H1 (cell line): ENCODE measurements at regions not wholly inside any gene's neighbourhood (a gene's known extent, or its start where the extent isn't known, plus 50 kb on each side); places are given as distances from the start of the nearest gene placed in this dataset.

Experiments used
- CTCF ChIA-PET: fragments of 300-600 bp; sonication (Branson Sonifier 250); formaldehyde crosslinking; loops from one replicate; lab custom pipeline; 2021; ENCODE audit not compliant: partially characterized antibody; lab: Charles Lee
- POLR2A ChIA-PET: fragments of 300-600 bp; sonication (Branson Sonifier 250); formaldehyde crosslinking; loops from one replicate; lab custom pipeline; 2021; ENCODE audit warnings: inconsistent platforms; ENCODE audit not compliant: partially characterized antibody; lab: Charles Lee
- DNase-seq, 2 experiments: peaks; one replicate each; pipeline versions ENCODE4 v3.0.0 to v3.0.0-alpha.2; 2010 to 2022; ENCODE audit warnings: low spot score in 2 of 2, low read depth in 1 of 2, mixed read lengths in 1 of 2
- FAIRE-seq: peaks from 2 replicates; lab custom pipeline; 2011; peaks lifted over from hg19 to GRCh38; lab: Jason Lieb, UNC
- H2AFZ ChIP-seq: 2 replicates; pipeline ENCODE4 v1.8.1; 2012; ENCODE audit warnings: low read length, inconsistent platforms
- H2AK5ac ChIP-seq: 2 replicates; pipeline ENCODE4 v1.6.1; 2013; ENCODE audit warnings: low read depth, low read length
- H2BK120ac ChIP-seq: replicated peaks from 2 replicates; pipeline ENCODE3; 2013; ENCODE audit warnings: low read depth, low read length, inconsistent platforms
- H2BK12ac ChIP-seq: 2 replicates; pipeline ENCODE4 v1.6.1; 2013; ENCODE audit warnings: low read depth, low read length
- H2BK15ac ChIP-seq: 2 replicates; pipeline ENCODE4 v1.6.1; 2013; ENCODE audit warnings: low read length
- H2BK20ac ChIP-seq: 2 replicates; pipeline ENCODE4 v1.6.1; 2013; ENCODE audit warnings: low read length
- H2BK5ac ChIP-seq: 2 replicates; pipeline ENCODE4 v1.6.1; 2013; ENCODE audit warnings: low read depth, low read length
- H3K14ac ChIP-seq: 2 replicates; pipeline ENCODE4 v1.6.1; 2013; ENCODE audit warnings: inconsistent platforms; ENCODE audit not compliant: insufficient read length
- H3K18ac ChIP-seq: 2 replicates; pipeline ENCODE4 v1.6.1; 2013; ENCODE audit warnings: low read length; ENCODE audit errors: extremely low read depth
- H3K23ac ChIP-seq: 2 replicates; pipeline ENCODE4 v1.6.1; 2013; ENCODE audit warnings: inconsistent platforms; ENCODE audit not compliant: insufficient read length
- H3K23me2 ChIP-seq: 2 replicates; pipeline ENCODE4 v1.6.1; 2013; ENCODE audit warnings: low read depth, low read length
- H3K27ac ChIP-seq: 2 replicates; pipeline ENCODE4 v1.6.1; 2011; ENCODE audit warnings: low read depth, low read length, inconsistent platforms
- H3K27me3 ChIP-seq, 4 experiments: replicated peaks in 1 of 4; 1 replicate in 1 of 4; 2 replicates in 3 of 4; pipeline versions ENCODE4 v1.6.1 to v1.8.1; 2011 to 2013; ENCODE audit warnings: low read length in 3 of 4, mild to moderate bottlenecking in 3 of 4, inconsistent platforms in 2 of 4, mixed read lengths in 2 of 4, moderate library complexity in 1 of 4; ENCODE audit not compliant: control insufficient read depth in 3 of 4, insufficient read depth in 3 of 4; ENCODE audit errors: extremely low read depth in 1 of 4
- H3K36me3 ChIP-seq, 4 experiments: 2 replicates each; pipeline versions ENCODE4 v1.6.1 to v1.8.1; 2011 to 2013; ENCODE audit warnings: mild to moderate bottlenecking in 4 of 4, low read length in 3 of 4, moderate library complexity in 2 of 4, control low read depth in 1 of 4, inconsistent platforms in 1 of 4; ENCODE audit not compliant: insufficient read depth in 4 of 4, control insufficient read depth in 2 of 4
- H3K4ac ChIP-seq: replicated peaks from 2 replicates; pipeline ENCODE3; 2013; ENCODE audit warnings: low read length, low read depth, mixed read lengths, inconsistent platforms; ENCODE audit not compliant: insufficient read length
- H3K4me1 ChIP-seq, 4 experiments: replicated peaks in 1 of 4; 1 replicate in 1 of 4; 2 replicates in 3 of 4; pipeline versions ENCODE4 v1.6.1 to v1.8.1; 2011 to 2013; ENCODE audit warnings: low read length in 3 of 4, inconsistent platforms in 2 of 4, mixed read lengths in 1 of 4; ENCODE audit not compliant: insufficient read depth in 4 of 4, control insufficient read depth in 3 of 4
- H3K4me2 ChIP-seq, 2 experiments: 2 replicates each; pipeline versions ENCODE4 v1.6.1 to v1.8.1; 2011 to 2013; ENCODE audit warnings: low read depth in 2 of 2, low read length in 2 of 2, control low read depth in 1 of 2, inconsistent platforms in 1 of 2, mild to moderate bottlenecking in 1 of 2; ENCODE audit not compliant: insufficient read depth in 1 of 2
- H3K4me3 ChIP-seq, 4 experiments: fragments of 200-600, 300-600 bp in 1 of 4; sonication (generic), shearing (Covaris generic), sonication (Bioruptor Twin) in 1 of 4; 2 replicates each; pipeline versions ENCODE4 v1.5.1 to v1.8.1; 2011 to 2016; ENCODE audit warnings: low read length in 4 of 4, low read depth in 3 of 4, control low read depth in 2 of 4, inconsistent platforms in 2 of 4, mild to moderate bottlenecking in 2 of 4, mixed read lengths in 1 of 4, moderate library complexity in 1 of 4; ENCODE audit not compliant: insufficient read depth in 2 of 4; ENCODE audit errors: extremely low read depth in 1 of 4
- H3K56ac ChIP-seq: replicated peaks from 2 replicates; pipeline ENCODE3; 2013; ENCODE audit warnings: low read depth, mild to moderate bottlenecking, mixed read lengths, low read length, inconsistent platforms; ENCODE audit not compliant: insufficient read length
- H3K79me1 ChIP-seq: 2 replicates; pipeline ENCODE4 v1.6.1; 2013; ENCODE audit warnings: low read depth, low read length, control low read depth
- H3K79me2 ChIP-seq, 2 experiments: 2 replicates each; pipeline versions ENCODE4 v1.6.1 to v1.8.1; 2012 to 2013; ENCODE audit warnings: low read length in 2 of 2, mild to moderate bottlenecking in 2 of 2, inconsistent platforms in 1 of 2; ENCODE audit not compliant: insufficient read depth in 2 of 2, control insufficient read depth in 1 of 2
- H3K9ac ChIP-seq, 4 experiments: replicated peaks in 1 of 4; 1 replicate in 1 of 4; 2 replicates in 3 of 4; pipeline versions ENCODE4 v1.6.1 to v1.8.1; 2011 to 2013; ENCODE audit warnings: low read depth in 3 of 4, low read length in 3 of 4, control low read depth in 2 of 4, mild to moderate bottlenecking in 2 of 4, moderate library complexity in 2 of 4, inconsistent platforms in 1 of 4; ENCODE audit errors: extremely low read depth in 1 of 4
- H3K9me3 ChIP-seq, 2 experiments: 2 replicates each; pipeline versions ENCODE4 v1.6.1 to v1.8.1; 2012 to 2013; ENCODE audit warnings: mild to moderate bottlenecking in 2 of 2, moderate library complexity in 2 of 2, control low read depth in 1 of 2, inconsistent platforms in 1 of 2, low read depth in 1 of 2, low read length in 1 of 2, mixed read lengths in 1 of 2; ENCODE audit not compliant: insufficient read depth in 2 of 2
- H4K20me1 ChIP-seq, 2 experiments: replicated peaks in 1 of 2; 2 replicates each; pipeline versions ENCODE3 to v1.8.1; 2011 to 2013; ENCODE audit warnings: inconsistent platforms in 2 of 2, low read length in 2 of 2, mild to moderate bottlenecking in 1 of 2; ENCODE audit not compliant: insufficient read depth in 2 of 2, control insufficient read depth in 1 of 2
- H4K5ac ChIP-seq: 2 replicates; pipeline ENCODE4 v1.6.1; 2013; ENCODE audit warnings: low read length, low read depth, mixed read lengths, inconsistent platforms; ENCODE audit not compliant: insufficient read length
- H4K8ac ChIP-seq: 2 replicates; pipeline ENCODE4 v1.8.0; 2013; ENCODE audit warnings: mild to moderate bottlenecking, moderate library complexity, low read length, inconsistent platforms; ENCODE audit not compliant: insufficient read depth; ENCODE audit errors: extremely low read depth
- H4K91ac ChIP-seq: replicated peaks from 2 replicates; pipeline ENCODE3; 2013; ENCODE audit warnings: low read length, mixed read lengths, inconsistent platforms; ENCODE audit not compliant: insufficient read length
- CEBPB ChIP-seq: IDR thresholded peaks from 2 replicates; pipeline ENCODE4 v1.6.1; 2012; ENCODE audit warnings: low read depth, low read length
- CHD1 ChIP-seq: IDR thresholded peaks from 2 replicates; pipeline ENCODE4 v1.6.1; 2012; ENCODE audit warnings: low read depth, low read length, improper control_type of control experiment
- RAD21 ChIP-seq, 2 experiments: IDR thresholded peaks in 1 of 2; conservative IDR thresholded peaks in 1 of 2; 2 replicates each; pipeline ENCODE4 v1.6.1; 2011; ENCODE audit warnings: low read depth in 2 of 2, low read length in 2 of 2, improper control_type of control experiment in 1 of 2, inconsistent platforms in 1 of 2, mild to moderate bottlenecking in 1 of 2, moderate library complexity in 1 of 2
- RNF2 ChIP-seq: fragments of 200-900, 300-1000 bp; sonication (generic); IDR thresholded peaks from 2 replicates; pipeline ENCODE4 v1.7.1; 2016; ENCODE audit warnings: borderline replicate concordance, low read depth, mild to moderate bottlenecking, antibody characterized with exemption, low read length; ENCODE audit not compliant: poor library complexity, severe bottlenecking; ENCODE audit errors: missing control alignments
- SIX5 ChIP-seq: IDR thresholded peaks from 2 replicates; pipeline ENCODE4 v1.6.1; 2011; ENCODE audit warnings: mild to moderate bottlenecking, low read depth, low read length
- ZNF274 ChIP-seq: IDR thresholded peaks from 2 replicates; pipeline ENCODE4 v1.7.0; 2012; ENCODE audit warnings: low read length, borderline replicate concordance; ENCODE audit errors: extremely low read depth
- WGBS, 2 experiments: shearing (Covaris generic) in 1 of 2; methylation state at CpG; one replicate each; pipeline versions ENCODE4 v1.1.6 to v1.1.7; 2013 to 2015; ENCODE audit warnings: low lambda C conversion rate in 2 of 2, mixed read lengths in 2 of 2, inconsistent platforms in 1 of 2, low coverage in 1 of 2, missing lambda C conversion rate in 1 of 2; ENCODE audit not compliant: insufficient replicate concordance in 2 of 2, insufficient coverage in 1 of 2, insufficient read length in 1 of 2; ENCODE audit errors: extremely low coverage in 1 of 2, missing lambda C conversion rate in 1 of 2; 5-methylcytosine and 5-hydroxymethylcytosine counted together

DNA sequence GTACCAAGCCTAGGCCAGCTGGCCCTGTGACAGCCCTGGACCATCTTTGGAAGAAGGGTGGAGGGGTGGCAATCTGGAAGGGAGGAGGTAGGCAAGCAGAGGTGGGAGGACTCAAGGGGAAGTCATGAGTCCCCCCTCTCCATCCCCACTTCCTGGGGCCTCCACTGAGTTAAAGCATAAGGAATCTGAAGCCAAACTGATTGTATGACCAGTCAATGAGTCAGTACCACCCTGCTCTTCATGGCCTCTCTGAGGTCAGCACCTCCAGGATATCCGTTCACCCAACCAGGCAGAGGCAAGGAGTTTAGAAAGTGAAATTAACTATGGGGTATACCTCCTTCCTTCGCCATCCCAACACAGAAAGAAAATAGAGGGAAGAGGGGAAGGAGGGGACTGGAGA is 272.7 kb downstream of the SOX9 start:
- no peak overlapping the region for H3K4me2 ChIP-seq
- DNase-seq (no peak), FAIRE-seq (no peak)
- peaks cover 0 to 9% (median 4%) of the 10 kb centered on the region in 4 experiments; a peak in 4 of 7 replicates for H3K4me1 ChIP-seq
- no peaks in the 10 kb centered on the region for H3K79me1 ChIP-seq
- no peak overlapping the region for H2AK5ac ChIP-seq
- POLR2A ChIA-PET: interaction anchor here (1.6 kb wide), 1 partner anchor 11 kb away, joined by 3 read pairs; no protein-coding TSS in a partner anchor
- no peak overlapping the region for H3K56ac ChIP-seq
- 88% methylated on average over 2 of the region's 2 CpGs; no CpG with 5 or more reads in 1 of the 2 experiments for WGBS, 2 experiments
- no peak overlapping the region for H3K18ac ChIP-seq
- H4K20me1 ChIP-seq: no peaks in the 10 kb centered on the region
- H3K23ac ChIP-seq: no peak overlapping the region
- no peak overlapping the region for H2BK20ac ChIP-seq
- H3K9ac ChIP-seq: no peak overlapping the region
- no peak overlapping the region for H4K5ac ChIP-seq
- no peaks in the 10 kb centered on the region for H3K79me2 ChIP-seq
- no peak overlapping the region for H3K4ac ChIP-seq
- H2BK5ac ChIP-seq: no peak overlapping the region
- H2AFZ ChIP-seq: no peak overlapping the region
- no peak overlapping the region for H3K27ac ChIP-seq
- TF ChIP-seq RAD21 (IDR thresholded peaks at IDR 0.05 in 1 of 2, conservative IDR thresholded peaks at IDR 0.05 in 1 of 2; ENCODE audit: low read depth in 2 of 2, low read length in 2 of 2) (no peak), ZNF274 (no peak), SIX5 (no peak), RNF2 (no peak), CHD1 (no peak), CEBPB (no peak)
- H3K9me3 ChIP-seq: no peaks in the 10 kb centered on the region
- H3K23me2 ChIP-seq: 0 out of 2 replicates have a peak, but pooled peaks cover 2% of the 10 kb centered on the region
- H4K91ac ChIP-seq: no peak overlapping the region
- CTCF ChIA-PET: interaction anchor here (1.4 to 1.7 kb wide), 3 partner anchors 19 to 156 kb away, joined by 3 to 4 read pairs (median 3); no protein-coding TSS in a partner anchor
- H2BK15ac ChIP-seq: no peak overlapping the region
- no peak overlapping the region for H4K8ac ChIP-seq
- no peak overlapping the region for H3K14ac ChIP-seq
- no peaks in the 10 kb centered on the region; a peak in 3 of 7 replicates for H3K27me3 ChIP-seq
- H3K4me3 ChIP-seq: no peak overlapping the region
- H2BK12ac ChIP-seq: no peak overlapping the region
- H3K36me3 ChIP-seq: no peaks in the 10 kb centered on the region
- H2BK120ac ChIP-seq: no peak overlapping the region
